ENCODE measurements at regions not wholly inside any gene's neighbourhood (a gene's known extent, or its start where the extent isn't known, plus 50 kb on each side); places are given as distances from the start of the nearest gene placed in this dataset.

- peaks cover 7% of the 10 kb centered on the region for H3K4me1 Mint-ChIP-seq (ENCODE audit: low read depth)
- no peaks in the 10 kb centered on the region for H3K36me3 Mint-ChIP-seq (ENCODE audit: low read depth)
- no peak for DNase-seq (ENCODE audit: low spot score)
- H3K27me3 Mint-ChIP-seq (ENCODE audit: insufficient read depth): peaks cover 5% of the 10 kb centered on the region
- intact Hi-C loops (cut with micrococcal nuclease): no loop called here
- H3K27ac Mint-ChIP-seq: no peak overlapping the region
- H3K9me3 Mint-ChIP-seq: no peaks in the 10 kb centered on the region
- H3K4me3 Mint-ChIP-seq: no peak overlapping the region
These were observed 145.8 kb upstream of the TSHZ2 start for GRCh38 chr20:52826321-52826720.

GRCh38 chr20:52824494-52825216 lies 147.5 kb upstream of the TSHZ2 start:
- DNase-seq (ENCODE audit: low spot score): no peak
- no peak overlapping the region for H3K4me3 Mint-ChIP-seq
- H3K4me1 Mint-ChIP-seq (ENCODE audit: low read depth): peaks cover 7% of the 10 kb centered on the region
- H3K27me3 Mint-ChIP-seq (ENCODE audit: insufficient read depth): peaks cover 4% of the 10 kb centered on the region
- H3K9me3 Mint-ChIP-seq: no peaks in the 10 kb centered on the region
- H3K27ac Mint-ChIP-seq: peak overlapping the region; percentile 10
- intact Hi-C loops (cut with micrococcal nuclease): no loop called here
- H3K36me3 Mint-ChIP-seq (ENCODE audit: low read depth): no peaks in the 10 kb centered on the region

- Mint-ChIP-seq H3K27me3 (ENCODE audit: insufficient read depth) (peaks cover under 1% of the 10 kb centered on the region), H3K27ac (no peak overlapping the region), H3K4me3 (no peak overlapping the region), H3K9me3 (no peaks in the 10 kb centered on the region), H3K36me3 (ENCODE audit: low read depth) (no peaks in the 10 kb centered on the region), H3K4me1 (ENCODE audit: low read depth) (peaks cover 7% of the 10 kb centered on the region)
- DNase-seq (ENCODE audit: low spot score): no peak
- intact Hi-C loops (cut with micrococcal nuclease): no loop called here
These were observed 148.9 kb upstream of the TSHZ2 start for GRCh38 chr20:52823303-52823702.

- H3K4me3 Mint-ChIP-seq: no peak overlapping the region
- no peaks in the 10 kb centered on the region for H3K27me3 Mint-ChIP-seq (ENCODE audit: insufficient read depth)
- intact Hi-C loops (cut with micrococcal nuclease): no loop called here
- peaks cover 7% of the 10 kb centered on the region for H3K4me1 Mint-ChIP-seq (ENCODE audit: low read depth)
- H3K9me3 Mint-ChIP-seq: no peaks in the 10 kb centered on the region
- no peak for DNase-seq (ENCODE audit: low spot score)
- no peaks in the 10 kb centered on the region for H3K36me3 Mint-ChIP-seq (ENCODE audit: low read depth)
- no peak overlapping the region for H3K27ac Mint-ChIP-seq
These were observed 151.4 kb upstream of the TSHZ2 start for GRCh38 chr20:52820641-52821292.

- Mint-ChIP-seq H3K36me3 (ENCODE audit: low read depth) (no peaks in the 10 kb centered on the region), H3K27ac (no peak overlapping the region), H3K4me3 (no peak overlapping the region), H3K4me1 (ENCODE audit: low read depth) (no peaks in the 10 kb centered on the region), H3K27me3 (ENCODE audit: insufficient read depth) (no peaks in the 10 kb centered on the region), H3K9me3 (no peaks in the 10 kb centered on the region)
- no peak for DNase-seq (ENCODE audit: low spot score)
- intact Hi-C loops (cut with micrococcal nuclease): no loop called here
These were observed 153.7 kb upstream of the TSHZ2 start for GRCh38 chr20:52818491-52818890.

GRCh38 chr20:52817981-52818380 lies 154.2 kb upstream of the TSHZ2 start:
- no peak for DNase-seq (ENCODE audit: low spot score)
- intact Hi-C loops (cut with micrococcal nuclease): no loop called here
- no peak overlapping the region for H3K4me3 Mint-ChIP-seq
- no peaks in the 10 kb centered on the region for H3K4me1 Mint-ChIP-seq (ENCODE audit: low read depth)
- H3K36me3 Mint-ChIP-seq (ENCODE audit: low read depth): no peaks in the 10 kb centered on the region
- no peaks in the 10 kb centered on the region for H3K27me3 Mint-ChIP-seq (ENCODE audit: insufficient read depth)
- no peak overlapping the region for H3K27ac Mint-ChIP-seq
- H3K9me3 Mint-ChIP-seq: no peaks in the 10 kb centered on the region

GRCh38 chr20:52817511-52817910 lies 154.6 kb upstream of the TSHZ2 start:
- no peak for DNase-seq (ENCODE audit: low spot score)
- intact Hi-C loops (cut with micrococcal nuclease): no loop called here
- Mint-ChIP-seq H3K4me3 (no peak overlapping the region), H3K36me3 (ENCODE audit: low read depth) (no peaks in the 10 kb centered on the region), H3K27ac (no peak overlapping the region), H3K9me3 (no peaks in the 10 kb centered on the region), H3K27me3 (ENCODE audit: insufficient read depth) (no peaks in the 10 kb centered on the region), H3K4me1 (ENCODE audit: low read depth) (no peaks in the 10 kb centered on the region)

GRCh38 chr20:52814371-52814770 lies 157.8 kb upstream of the TSHZ2 start:
- intact Hi-C loops (cut with micrococcal nuclease): no loop called here
- Mint-ChIP-seq H3K9me3 (no peaks in the 10 kb centered on the region), H3K27ac (no peak overlapping the region), H3K4me3 (no peak overlapping the region), H3K4me1 (ENCODE audit: low read depth) (no peaks in the 10 kb centered on the region), H3K27me3 (ENCODE audit: insufficient read depth) (peaks cover 3% of the 10 kb centered on the region), H3K36me3 (ENCODE audit: low read depth) (no peaks in the 10 kb centered on the region)
- no peak for DNase-seq (ENCODE audit: low spot score)

- intact Hi-C loops (cut with micrococcal nuclease): no loop called here
- Mint-ChIP-seq H3K4me1 (ENCODE audit: low read depth) (no peaks in the 10 kb centered on the region), H3K27ac (no peak overlapping the region), H3K9me3 (no peaks in the 10 kb centered on the region), H3K4me3 (no peak overlapping the region), H3K27me3 (ENCODE audit: insufficient read depth) (peaks cover 8% of the 10 kb centered on the region), H3K36me3 (ENCODE audit: low read depth) (no peaks in the 10 kb centered on the region)
- DNase-seq (ENCODE audit: low spot score): no peak
These were observed 159.8 kb upstream of the TSHZ2 start for GRCh38 chr20:52812231-52812847.

- H3K27me3 Mint-ChIP-seq (ENCODE audit: insufficient read depth): peaks cover 12% of the 10 kb centered on the region
- no peaks in the 10 kb centered on the region for H3K36me3 Mint-ChIP-seq (ENCODE audit: low read depth)
- H3K9me3 Mint-ChIP-seq: no peaks in the 10 kb centered on the region
- intact Hi-C loops (cut with micrococcal nuclease): no loop called here
- no peak overlapping the region for H3K27ac Mint-ChIP-seq
- no peak overlapping the region for H3K4me3 Mint-ChIP-seq
- H3K4me1 Mint-ChIP-seq (ENCODE audit: low read depth): no peaks in the 10 kb centered on the region
- no peak for DNase-seq (ENCODE audit: low spot score)
These were observed 163.2 kb upstream of the TSHZ2 start for GRCh38 chr20:52809003-52809402.

- no peaks in the 10 kb centered on the region for H3K36me3 Mint-ChIP-seq (ENCODE audit: low read depth)
- no peak overlapping the region for H3K4me3 Mint-ChIP-seq
- intact Hi-C loops (cut with micrococcal nuclease): no loop called here
- no peak for DNase-seq (ENCODE audit: low spot score)
- H3K4me1 Mint-ChIP-seq (ENCODE audit: low read depth): no peaks in the 10 kb centered on the region
- no peaks in the 10 kb centered on the region for H3K9me3 Mint-ChIP-seq
- H3K27me3 Mint-ChIP-seq (ENCODE audit: insufficient read depth): peaks cover 12% of the 10 kb centered on the region
- no peak overlapping the region for H3K27ac Mint-ChIP-seq
These were observed 165.2 kb upstream of the TSHZ2 start for GRCh38 chr20:52806918-52807317.

GRCh38 chr20:52805843-52806242 lies 166.3 kb upstream of the TSHZ2 start:
- intact Hi-C loops (cut with micrococcal nuclease): no loop called here

GRCh38 chr20:52805296-52805571 lies 166.9 kb upstream of the TSHZ2 start:
- Mint-ChIP-seq H3K9me3 (no peaks in the 10 kb centered on the region), H3K27me3 (ENCODE audit: insufficient read depth) (peaks cover 9% of the 10 kb centered on the region), H3K4me1 (ENCODE audit: low read depth) (no peaks in the 10 kb centered on the region), H3K36me3 (ENCODE audit: low read depth) (no peaks in the 10 kb centered on the region), H3K4me3 (no peak overlapping the region), H3K27ac (no peak overlapping the region)
- intact Hi-C loops (cut with micrococcal nuclease): no loop called here
- no peak for DNase-seq (ENCODE audit: low spot score)

More at GRCh38 chr20:52805843-52806242, 166.3 kb upstream of the TSHZ2 start:
- H3K27me3 Mint-ChIP-seq (ENCODE audit: insufficient read depth): peaks cover 12% of the 10 kb centered on the region
- no peak for DNase-seq (ENCODE audit: low spot score)
- no peaks in the 10 kb centered on the region for H3K36me3 Mint-ChIP-seq (ENCODE audit: low read depth)
- H3K9me3 Mint-ChIP-seq: no peaks in the 10 kb centered on the region
- no peaks in the 10 kb centered on the region for H3K4me1 Mint-ChIP-seq (ENCODE audit: low read depth)
- H3K27ac Mint-ChIP-seq: no peak overlapping the region
- no peak overlapping the region for H3K4me3 Mint-ChIP-seq

All from activated T-helper 1 cell treated with anti-CD3 and anti-CD28 coated beads, Interleukin-12 subunit alpha, Interleukin-12 subunit beta, Interleukin-2, Interleukin-4 antibody, amounts not matched to agents 30 ng/mL and 10 ng/mL and 1 ng/mL, durations not matched to agents 14 hours and 24 hours and 36 hours (primary cell).